ENCODE measurements at regions not wholly inside any gene's neighbourhood (a gene's known extent, or its start where the extent isn't known, plus 50 kb on each side); places are given as distances from the start of the nearest gene placed in this dataset.

GRCh38 chr16:82567175-82567574 is 59.6 kb upstream of the CDH13 start:
- no peak for DNase-seq

GRCh38 chr16:82563401-82563800 is 63.4 kb upstream of the CDH13 start:
- no peak for DNase-seq

- no peak for DNase-seq
Observed at GRCh38 chr16:82562183-82562683, 64.5 kb upstream of the CDH13 start.

- no peak for DNase-seq
Observed at GRCh38 chr16:82560805-82561325, 65.9 kb upstream of the CDH13 start.

- DNase-seq, result no peak
Observed at GRCh38 chr16:82544378-82545160, 82.2 kb upstream of the CDH13 start.

- DNase-seq, result no peak
Observed at GRCh38 chr16:82542714-82543113, 84.1 kb upstream of the CDH13 start.

- no peak for DNase-seq
Observed at GRCh38 chr16:82541103-82541502, 85.7 kb upstream of the CDH13 start.

GRCh38 chr16:82535764-82536163 is 91.0 kb upstream of the CDH13 start:
- no peak for DNase-seq

- no peak for DNase-seq
Observed at GRCh38 chr16:82535262-82535661, 91.5 kb upstream of the CDH13 start.

- DNase-seq, result no peak
Observed at GRCh38 chr16:82533189-82533588, 93.6 kb upstream of the CDH13 start.

- DNase-seq, result no peak
Observed at GRCh38 chr16:82530883-82531282, 95.9 kb upstream of the CDH13 start.

GRCh38 chr16:82527101-82527500 is 99.7 kb upstream of the CDH13 start:
- no peak for DNase-seq

GRCh38 chr16:82524976-82525375 is 101.8 kb upstream of the CDH13 start:
- no peak for DNase-seq

- no peak for DNase-seq
Observed at GRCh38 chr16:82523815-82524214, 103.0 kb upstream of the CDH13 start.

- no peak for DNase-seq
Observed at GRCh38 chr16:82522026-82522425, 104.7 kb upstream of the CDH13 start.

GRCh38 chr16:82518811-82519210 is 108.0 kb upstream of the CDH13 start:
- no peak for DNase-seq

- DNase-seq, result no peak
Observed at GRCh38 chr16:82514262-82514661, 112.5 kb upstream of the CDH13 start.

- no peak for DNase-seq
Observed at GRCh38 chr16:82510789-82511305, 115.9 kb upstream of the CDH13 start.

- no peak for DNase-seq
Observed at GRCh38 chr16:82509691-82510430, 116.9 kb upstream of the CDH13 start.

- no peak for DNase-seq
Observed at GRCh38 chr16:82506692-82507670, 119.8 kb upstream of the CDH13 start.

- DNase-seq, result no peak
Observed at GRCh38 chr16:82504836-82505235, 121.9 kb upstream of the CDH13 start.

- DNase-seq, result no peak
Observed at GRCh38 chr16:82499302-82499701, 127.5 kb upstream of the CDH13 start.
